GM18502 (cell line): ENCODE measurements at regions not wholly inside any gene's neighbourhood (a gene's known extent, or its start where the extent isn't known, plus 50 kb on each side); places are given as distances from the start of the nearest gene placed in this dataset.

ENCODE experiments used
- ATAC-seq: cut with Tn5 transposase; IDR thresholded peaks from one replicate; pipeline ENCODE4 v1.9.1; 2021; ENCODE audit warnings: mild to moderate bottlenecking; ENCODE audit not compliant: unreplicated experiment, poor library complexity

- no peak for ATAC-seq
Measured at GRCh38 chr2:215777465-215778044, 235.8 kb downstream of the MREG start.

- ATAC-seq, result no peak
Measured at GRCh38 chr2:215775106-215775505, 238.2 kb downstream of the MREG start.

GRCh38 chr2:215773728-215774127 is 239.6 kb downstream of the MREG start:
- ATAC-seq, result no peak

GRCh38 chr2:215772634-215773563 is 240.5 kb downstream of the MREG start:
- ATAC-seq, result no peak

GRCh38 chr2:215772003-215772402 is 241.3 kb downstream of the MREG start:
- no peak for ATAC-seq

- ATAC-seq, result no peak
Measured at GRCh38 chr2:215771241-215771640, 242.1 kb downstream of the MREG start.

GRCh38 chr2:215770668-215771067 is 242.7 kb downstream of the MREG start:
- ATAC-seq, result no peak

- no peak for ATAC-seq
Measured at GRCh38 chr2:215769246-215769645, 244.1 kb downstream of the MREG start.

- ATAC-seq, result no peak
Measured at GRCh38 chr2:215767625-215768024, 245.7 kb downstream of the MREG start.

- no peak for ATAC-seq
Measured at GRCh38 chr2:215765729-215766360, 247.5 kb downstream of the MREG start.

GRCh38 chr2:215764441-215765048 is 248.8 kb downstream of the MREG start:
- no peak for ATAC-seq

- ATAC-seq, result no peak
Measured at GRCh38 chr2:215760557-215760956, 252.8 kb downstream of the MREG start.

- ATAC-seq, result no peak
Measured at GRCh38 chr2:215760091-215760490, 253.3 kb downstream of the MREG start.

- ATAC-seq, result no peak
Measured at GRCh38 chr2:215758691-215759090, 254.7 kb downstream of the MREG start.

- ATAC-seq, result no peak
Measured at GRCh38 chr2:215756346-215756730, 257.0 kb downstream of the MREG start.

- no peak for ATAC-seq
Measured at GRCh38 chr2:215755641-215756345, 257.6 kb downstream of the MREG start.

GRCh38 chr2:215754546-215754945 is 258.8 kb downstream of the MREG start:
- ATAC-seq, result no peak

- no peak for ATAC-seq
Measured at GRCh38 chr2:215753808-215754207, 259.5 kb downstream of the MREG start.

- ATAC-seq, result no peak
Measured at GRCh38 chr2:215752991-215753390, 260.4 kb downstream of the MREG start.

- no peak for ATAC-seq
Measured at GRCh38 chr2:215752436-215752835, 260.9 kb downstream of the MREG start.
